PC-3 (cell line): ENCODE measurements at regions not wholly inside any gene's neighbourhood (a gene's known extent, or its start where the extent isn't known, plus 50 kb on each side); places are given as distances from the start of the nearest gene placed in this dataset.
A peak's percentile ranks its signal among the peaks of the same experiment; 100 is the strongest.

Experiments
- ATAC-seq: fragments of 200-7000 bp; cut with Tn5 transposase; 2 replicates; pipeline ENCODE4 v1.9.1; 2020; ENCODE audit warnings: mild to moderate bottlenecking, moderate library complexity
- BruUV-seq: library from RNA; stranded (reverse); fragments of 400-500 nt; replicated peaks from 2 replicates; lab custom pipeline; 2021; lab: Mats Ljungman, UMichigan
- CTCF ChIA-PET: fragments of 300-600 bp; sonication (Branson Sonifier 250); formaldehyde crosslinking; loops from one replicate; lab custom pipeline; 2022; ENCODE audit warnings: antibody characterized with exemption; lab: Charles Lee
- POLR2A ChIA-PET: fragments of 300-600 bp; sonication (Branson Sonifier 250); formaldehyde crosslinking; loops from one replicate; lab custom pipeline; 2022; ENCODE audit warnings: antibody characterized with exemption; ENCODE audit not compliant: unreplicated experiment; lab: Charles Lee
- DNase-seq: peaks from one replicate; pipeline ENCODE4 v3.0.0-alpha.2; 2015
- H2AFZ ChIP-seq: fragments of 300-600 bp; sonication (generic); 2 replicates; pipeline ENCODE4 v1.6.0; 2016; ENCODE audit warnings: antibody characterized with exemption, low read length
- H3F3A ChIP-seq: fragments of 300-600 bp; sonication (generic); one replicate; pipeline ENCODE4 v1.6.0; 2017; ENCODE audit warnings: antibody characterized with exemption, low read length, control low read depth, mild to moderate bottlenecking; ENCODE audit not compliant: unreplicated experiment
- H3K27ac ChIP-seq: fragments of 300-600 bp; sonication (generic); 2 replicates; pipeline ENCODE4 v1.5.1; 2016; ENCODE audit warnings: mild to moderate bottlenecking, low read length
- H3K27me3 ChIP-seq: fragments of 300-600 bp; sonication (generic); 2 replicates; pipeline ENCODE4 v1.6.1; 2016; ENCODE audit warnings: low read length, mixed read lengths
- H3K36me3 ChIP-seq: fragments of 300-600 bp; sonication (generic); 2 replicates; pipeline ENCODE4 v1.6.1; 2016; ENCODE audit warnings: low read depth, mixed run types, low read length, mixed read lengths
- H3K4me1 ChIP-seq: fragments of 300-600 bp; sonication (generic); 2 replicates; pipeline ENCODE4 v1.5.1; 2016; ENCODE audit warnings: low read length; ENCODE audit not compliant: insufficient read depth
- H3K4me2 ChIP-seq: fragments of 300-600 bp; sonication (generic); 2 replicates; pipeline ENCODE4 v1.6.0; 2016; ENCODE audit warnings: low read length
- H3K4me3 ChIP-seq: fragments of 300-600 bp; sonication (generic); 2 replicates; pipeline ENCODE4 v1.5.1; 2016; ENCODE audit warnings: mild to moderate bottlenecking, low read length, mixed read lengths
- H3K79me2 ChIP-seq: fragments of 300-600 bp; sonication (generic); 2 replicates; pipeline ENCODE4 v1.6.1; 2017; ENCODE audit warnings: low read length, mixed read lengths
- H3K9ac ChIP-seq: fragments of 300-600 bp; sonication (generic); 2 replicates; pipeline ENCODE4 v1.6.0; 2016; ENCODE audit warnings: mild to moderate bottlenecking, low read length
- H3K9me2 ChIP-seq: fragments of 300-600 bp; sonication (generic); replicated peaks from 2 replicates; pipeline ENCODE4 v1.6.1; 2016; ENCODE audit warnings: mixed run types, low read length, mixed read lengths
- H3K9me3 ChIP-seq: fragments of 300-600 bp; sonication (generic); 2 replicates; pipeline ENCODE4 v1.6.1; 2016; ENCODE audit warnings: low read length, mixed read lengths
- H4K20me1 ChIP-seq: fragments of 300-600 bp; sonication (generic); 2 replicates; pipeline ENCODE4 v1.6.1; 2016; ENCODE audit warnings: low read length, mixed read lengths
- CTCF ChIP-seq: fragments of 300-600 bp; sonication (generic); conservative IDR thresholded peaks from 2 replicates; pipeline ENCODE4 v1.5.1; 2017; ENCODE audit warnings: antibody characterized with exemption, low read depth, mild to moderate bottlenecking, low read length
- EZH2 ChIP-seq: fragments of 300-600 bp; sonication (generic); IDR thresholded peaks from one replicate; pipeline ENCODE4 v1.6.1; 2017; ENCODE audit warnings: antibody characterized with exemption, mild to moderate bottlenecking, low read length; ENCODE audit not compliant: unreplicated experiment
- EZH2phosphoT487 ChIP-seq: fragments of 300-600 bp; sonication (generic); IDR thresholded peaks from 2 replicates; pipeline ENCODE4 v1.6.1; 2018; ENCODE audit warnings: mild to moderate bottlenecking, antibody characterized with exemption, low read length, borderline replicate concordance
- intact Hi-C: fragments of 100-400 bp; cut with micrococcal nuclease; formaldehyde crosslinking; loops from 2 replicates; pipeline ENCODE4 v1.9.0; 2023

GRCh38 chr14:51167587-51168214 is 72.3 kb upstream of the TMX1 start:
- no peaks in the 10 kb centered on the region for H3K27me3 ChIP-seq
- H3K79me2 ChIP-seq = no peaks in the 10 kb centered on the region
- POLR2A ChIA-PET = no interaction called here
- no peaks in the 10 kb centered on the region for H4K20me1 ChIP-seq
- H2AFZ ChIP-seq = no peak overlapping the region
- peaks cover 36% of the 10 kb centered on the region for H3K4me1 ChIP-seq
- H3F3A ChIP-seq = no peaks in the 10 kb centered on the region
- no peaks in the 10 kb centered on the region for H3K9me2 ChIP-seq
- peak; percentile 17 for DNase-seq
- no peak overlapping the region for H3K4me3 ChIP-seq
- BruUV-seq = no TSS peak
- TF ChIP-seq EZH2 = no peak
- no peak for TF ChIP-seq EZH2phosphoT487
- TF ChIP-seq CTCF = no peak
- 0 out of 2 replicates have a peak, but pooled peaks have one; percentile 8 for ATAC-seq
- H3K4me2 ChIP-seq = no peak overlapping the region
- H3K9me3 ChIP-seq = no peaks in the 10 kb centered on the region
- intact Hi-C loops = no loop called here
- H3K9ac ChIP-seq = no peak overlapping the region
- H3K27ac ChIP-seq = no peak overlapping the region
- CTCF ChIA-PET = interaction anchor here (0.6 kb wide), 1 partner anchor 1155 kb away, joined by 4 read pairs; no protein-coding TSS in a partner anchor
- H3K36me3 ChIP-seq = no peaks in the 10 kb centered on the region

GRCh38 chr14:51168215-51168613 is 71.8 kb upstream of the TMX1 start:
- Histone ChIP-seq H3K27me3 (no peaks in the 10 kb centered on the region), H3K4me2 (no peak overlapping the region), H3K9ac (no peak overlapping the region), H3K36me3 (no peaks in the 10 kb centered on the region), H3K9me2 (no peaks in the 10 kb centered on the region), H3K4me3 (no peak overlapping the region), H3K27ac (no peak overlapping the region), H2AFZ (no peak overlapping the region), H4K20me1 (no peaks in the 10 kb centered on the region), H3K79me2 (no peaks in the 10 kb centered on the region), H3K9me3 (no peaks in the 10 kb centered on the region), H3K4me1 (peaks cover 30% of the 10 kb centered on the region), H3F3A (no peaks in the 10 kb centered on the region)
- CTCF ChIA-PET = interaction anchor here (0.6 kb wide), 1 partner anchor 1155 kb away, joined by 4 read pairs; no protein-coding TSS in a partner anchor
- intact Hi-C loops = no loop called here
- TF ChIP-seq CTCF = no peak
- no peak for TF ChIP-seq EZH2phosphoT487
- TF ChIP-seq EZH2 = no peak
- DNase-seq (no peak), ATAC-seq (no peak)
- POLR2A ChIA-PET = interaction anchor here (0.6 kb wide), 1 partner anchor 821 kb away, joined by 6 read pairs; the partner anchor contains the start of gene RTRAF
- no TSS peak for BruUV-seq

GRCh38 chr14:51173863-51174262 is 66.2 kb upstream of the TMX1 start:
- no peaks in the 10 kb centered on the region for H3K79me2 ChIP-seq
- no peaks in the 10 kb centered on the region for H3F3A ChIP-seq
- H3K4me1 ChIP-seq = peaks cover 6% of the 10 kb centered on the region; the same call in 1 of the 2 replicates
- H3K27ac ChIP-seq = no peak overlapping the region
- no peaks in the 10 kb centered on the region for H3K9me3 ChIP-seq
- ATAC-seq (peak; percentile 92), DNase-seq (peak; percentile 14)
- ChIA-PET CTCF (no interaction called here), POLR2A (no interaction called here)
- no peak overlapping the region for H3K9ac ChIP-seq
- BruUV-seq = no TSS peak
- H3K9me2 ChIP-seq = no peaks in the 10 kb centered on the region
- no peaks in the 10 kb centered on the region for H4K20me1 ChIP-seq
- no peaks in the 10 kb centered on the region for H3K36me3 ChIP-seq
- H3K4me2 ChIP-seq = no peak overlapping the region
- no peak for TF ChIP-seq EZH2
- no peak for TF ChIP-seq EZH2phosphoT487
- TF ChIP-seq CTCF = no peak
- H2AFZ ChIP-seq = no peak overlapping the region
- intact Hi-C loops = no loop called here
- no peak overlapping the region for H3K4me3 ChIP-seq
- H3K27me3 ChIP-seq = no peaks in the 10 kb centered on the region
